ENCODE measurements at regions not wholly inside any gene's neighbourhood (a gene's known extent, or its start where the extent isn't known, plus 50 kb on each side); places are given as distances from the start of the nearest gene placed in this dataset.
A peak's percentile ranks its signal among the peaks of the same experiment; 100 is the strongest.

GRCh38 chr4:29199485-29199884 is 1520.7 kb upstream of the PCDH7 start:
- DNase-seq: no peak

- no peak for DNase-seq
Observed at GRCh38 chr4:29213020-29213419, 1507.1 kb upstream of the PCDH7 start.

- no peak for DNase-seq
Observed at GRCh38 chr4:29220761-29221160, 1499.4 kb upstream of the PCDH7 start.

GRCh38 chr4:29224911-29225310 is 1495.3 kb upstream of the PCDH7 start:
- no peak for DNase-seq

- DNase-seq: no peak
Observed at GRCh38 chr4:29240641-29241040, 1479.5 kb upstream of the PCDH7 start.

GRCh38 chr4:29243054-29243453 is 1477.1 kb upstream of the PCDH7 start:
- no peak for DNase-seq

GRCh38 chr4:29243851-29244250 is 1476.3 kb upstream of the PCDH7 start:
- no peak for DNase-seq

GRCh38 chr4:29259556-29259955 is 1460.6 kb upstream of the PCDH7 start:
- DNase-seq: no peak

- DNase-seq: no peak
Observed at GRCh38 chr4:29262986-29263385, 1457.2 kb upstream of the PCDH7 start.

- DNase-seq: no peak
Observed at GRCh38 chr4:29276150-29276549, 1444.0 kb upstream of the PCDH7 start.

- peak; percentile 62 for DNase-seq
Observed at GRCh38 chr4:29277381-29277780, 1442.8 kb upstream of the PCDH7 start.

GRCh38 chr4:29278585-29278984 is 1441.6 kb upstream of the PCDH7 start:
- DNase-seq: peak; percentile 78

GRCh38 chr4:29289118-29289517 is 1431.1 kb upstream of the PCDH7 start:
- DNase-seq: no peak

GRCh38 chr4:29295280-29295679 is 1424.9 kb upstream of the PCDH7 start:
- DNase-seq: peak; percentile 33

GRCh38 chr4:29304595-29304994 is 1415.6 kb upstream of the PCDH7 start:
- DNase-seq: no peak

GRCh38 chr4:29307256-29307655 is 1412.9 kb upstream of the PCDH7 start:
- DNase-seq: no peak

- DNase-seq: no peak
Observed at GRCh38 chr4:29307755-29308154, 1412.4 kb upstream of the PCDH7 start.

- DNase-seq: peak; percentile 89
Observed at GRCh38 chr4:29309050-29309449, 1411.1 kb upstream of the PCDH7 start.

- DNase-seq: peak; percentile 54
Observed at GRCh38 chr4:29310252-29310651, 1409.9 kb upstream of the PCDH7 start.

- peak; percentile 72 for DNase-seq
Observed at GRCh38 chr4:29311247-29311646, 1408.9 kb upstream of the PCDH7 start.

GRCh38 chr4:29319663-29320340 is 1400.4 kb upstream of the PCDH7 start:
- no peak for DNase-seq

- no peak for DNase-seq
Observed at GRCh38 chr4:29320947-29321620, 1399.1 kb upstream of the PCDH7 start.

GRCh38 chr4:29326004-29326403 is 1394.2 kb upstream of the PCDH7 start:
- no peak for DNase-seq

GRCh38 chr4:29326816-29327215 is 1393.4 kb upstream of the PCDH7 start:
- DNase-seq: peak; percentile 56

- no peak for DNase-seq
Observed at GRCh38 chr4:29336861-29337260, 1383.3 kb upstream of the PCDH7 start.
